Fibroblast of mammary gland (primary cell): ENCODE measurements at regions not wholly inside any gene's neighbourhood (a gene's known extent, or its start where the extent isn't known, plus 50 kb on each side); places are given as distances from the start of the nearest gene placed in this dataset.

Experiments used
- DNase-seq: peaks from one replicate; pipeline ENCODE4 v3.0.0-alpha.2; 2010; ENCODE audit warnings: low read depth
- H3K4me3 ChIP-seq: 2 replicates; pipeline ENCODE4 v1.5.1; 2011; ENCODE audit warnings: low read depth, mild to moderate bottlenecking, low read length, moderate library complexity; ENCODE audit not compliant: control insufficient read depth
- TF ChIP-seq, protein P1 (sequence below): conservative IDR thresholded peaks from 2 replicates; pipeline ENCODE4 v1.5.1; 2011; ENCODE audit warnings: low read depth, low read length, inconsistent platforms; ENCODE audit not compliant: control insufficient read depth, insufficient read depth

DNA sequence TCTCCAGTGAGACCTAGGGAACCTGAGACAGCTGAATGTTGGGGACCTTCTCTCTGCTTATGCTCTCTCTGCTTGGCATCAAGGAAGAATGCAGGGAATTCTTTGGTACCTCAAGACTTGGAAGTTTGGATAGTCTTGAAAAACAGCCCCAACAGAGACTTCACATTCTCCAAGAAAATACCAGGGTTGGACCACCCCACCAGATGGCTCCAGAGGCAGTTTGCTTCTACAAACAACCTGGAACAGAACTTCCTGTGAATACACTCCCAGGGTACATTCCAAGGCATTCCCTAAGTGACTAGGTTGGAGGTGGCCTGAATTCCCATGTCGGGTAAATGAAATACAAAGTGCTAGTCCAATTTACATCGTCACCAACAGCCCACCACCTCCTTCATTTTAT, 314.4 kb downstream of the PMP22 start:
- TF ChIP-seq, protein P1, sequence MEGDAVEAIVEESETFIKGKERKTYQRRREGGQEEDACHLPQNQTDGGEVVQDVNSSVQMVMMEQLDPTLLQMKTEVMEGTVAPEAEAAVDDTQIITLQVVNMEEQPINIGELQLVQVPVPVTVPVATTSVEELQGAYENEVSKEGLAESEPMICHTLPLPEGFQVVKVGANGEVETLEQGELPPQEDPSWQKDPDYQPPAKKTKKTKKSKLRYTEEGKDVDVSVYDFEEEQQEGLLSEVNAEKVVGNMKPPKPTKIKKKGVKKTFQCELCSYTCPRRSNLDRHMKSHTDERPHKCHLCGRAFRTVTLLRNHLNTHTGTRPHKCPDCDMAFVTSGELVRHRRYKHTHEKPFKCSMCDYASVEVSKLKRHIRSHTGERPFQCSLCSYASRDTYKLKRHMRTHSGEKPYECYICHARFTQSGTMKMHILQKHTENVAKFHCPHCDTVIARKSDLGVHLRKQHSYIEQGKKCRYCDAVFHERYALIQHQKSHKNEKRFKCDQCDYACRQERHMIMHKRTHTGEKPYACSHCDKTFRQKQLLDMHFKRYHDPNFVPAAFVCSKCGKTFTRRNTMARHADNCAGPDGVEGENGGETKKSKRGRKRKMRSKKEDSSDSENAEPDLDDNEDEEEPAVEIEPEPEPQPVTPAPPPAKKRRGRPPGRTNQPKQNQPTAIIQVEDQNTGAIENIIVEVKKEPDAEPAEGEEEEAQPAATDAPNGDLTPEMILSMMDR, result no peak
- H3K4me3 ChIP-seq, result no peak overlapping the region
- no peak for DNase-seq

DNA sequence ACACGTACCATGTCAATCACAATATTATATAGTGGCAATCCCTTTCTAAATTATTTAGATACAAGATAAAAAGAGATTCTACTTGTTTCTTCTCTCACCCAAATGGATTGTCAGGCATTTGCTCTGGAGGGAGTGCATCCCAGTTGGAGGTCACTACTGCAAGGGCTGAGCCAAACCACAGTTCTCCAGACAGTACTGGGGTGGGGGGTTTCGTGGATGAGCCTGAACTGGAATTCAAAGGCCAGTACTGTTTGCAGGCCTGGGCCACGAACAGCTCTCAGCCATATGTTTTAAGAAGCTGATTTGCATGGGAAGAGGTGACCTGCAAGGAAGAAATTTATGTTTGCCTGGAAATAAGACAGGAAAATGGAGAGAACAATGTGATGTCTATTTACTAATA, 314.9 kb downstream of the PMP22 start:
- DNase-seq, result peak; percentile 25
- TF ChIP-seq, protein P1, result no peak
- H3K4me3 ChIP-seq, result no peak overlapping the region

DNA sequence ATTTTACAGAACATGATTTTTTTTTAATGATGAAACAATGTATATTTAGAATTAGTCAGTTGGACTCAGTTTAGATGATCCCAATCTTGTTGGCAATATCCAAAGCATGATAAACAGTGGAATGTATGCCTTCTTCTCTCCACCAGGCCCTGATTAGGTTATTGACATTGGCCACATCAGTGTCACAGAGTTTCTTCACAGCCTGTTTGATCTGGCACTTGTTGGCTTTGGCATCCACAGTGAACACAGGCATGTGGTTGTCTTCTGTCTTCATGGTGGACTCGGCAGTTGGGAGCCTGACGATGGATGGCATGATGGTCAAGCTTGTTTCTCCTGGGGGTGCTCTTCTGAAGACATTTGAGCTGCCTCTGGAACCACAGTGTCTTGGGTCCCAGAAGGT, 317.5 kb downstream of the PMP22 start:
- TF ChIP-seq, protein P1, result no peak
- DNase-seq, result no peak
- H3K4me3 ChIP-seq, result no peak overlapping the region

DNA sequence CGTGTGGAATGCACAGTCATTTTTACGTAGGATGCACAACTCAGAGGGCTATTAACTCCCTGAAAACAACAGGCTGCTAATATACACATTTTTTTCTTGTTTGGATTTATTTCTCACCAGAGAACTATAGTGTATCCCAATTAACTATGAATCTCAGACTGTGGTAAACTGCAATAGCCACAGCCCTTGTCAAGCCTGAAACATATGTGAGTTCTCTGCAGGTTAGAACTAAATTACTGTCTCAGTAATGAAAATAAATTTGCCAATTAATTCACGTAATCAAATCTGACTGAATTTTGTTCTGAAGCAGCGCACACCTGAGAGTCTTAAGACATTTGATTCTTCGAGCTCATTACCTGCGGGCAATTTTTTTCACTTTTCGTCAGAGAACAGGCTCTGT, 318.6 kb downstream of the PMP22 start:
- DNase-seq, result no peak
- TF ChIP-seq, protein P1, result no peak
- H3K4me3 ChIP-seq, result no peak overlapping the region

DNA sequence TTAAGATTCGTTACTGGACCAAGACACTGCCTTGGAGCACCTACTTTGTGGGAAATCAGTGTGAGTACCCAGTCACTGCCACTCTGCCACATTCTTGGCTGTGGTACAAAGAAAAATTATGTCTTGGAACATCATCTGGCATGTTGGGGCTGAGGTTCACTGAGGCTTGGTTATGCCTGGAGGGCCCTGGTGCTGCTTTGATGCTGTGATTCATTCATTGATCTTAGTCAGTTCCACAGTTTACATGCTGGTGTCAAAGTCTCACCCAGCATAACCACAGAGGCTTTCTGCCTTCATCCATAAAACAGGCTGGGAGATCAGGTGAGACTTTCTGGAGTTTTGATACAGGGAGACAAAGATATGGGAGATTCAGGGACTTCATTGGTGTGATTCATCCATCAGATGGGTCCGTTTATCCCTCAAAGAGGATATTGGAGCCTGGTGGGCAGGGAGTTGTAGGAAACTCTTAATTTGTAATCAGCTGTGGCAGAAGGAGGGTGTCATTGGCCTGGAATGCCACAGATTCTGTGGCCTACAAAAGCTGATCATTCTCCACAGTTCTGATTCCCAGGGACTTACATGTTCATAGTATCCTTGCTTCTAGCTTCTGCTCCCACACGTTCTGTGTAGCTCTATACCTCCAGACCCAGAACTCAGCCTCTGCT, 322.5 kb downstream of the PMP22 start:
- DNase-seq, result peak; percentile 36
- TF ChIP-seq, protein P1, result no peak
- H3K4me3 ChIP-seq, result no peak overlapping the region

DNA sequence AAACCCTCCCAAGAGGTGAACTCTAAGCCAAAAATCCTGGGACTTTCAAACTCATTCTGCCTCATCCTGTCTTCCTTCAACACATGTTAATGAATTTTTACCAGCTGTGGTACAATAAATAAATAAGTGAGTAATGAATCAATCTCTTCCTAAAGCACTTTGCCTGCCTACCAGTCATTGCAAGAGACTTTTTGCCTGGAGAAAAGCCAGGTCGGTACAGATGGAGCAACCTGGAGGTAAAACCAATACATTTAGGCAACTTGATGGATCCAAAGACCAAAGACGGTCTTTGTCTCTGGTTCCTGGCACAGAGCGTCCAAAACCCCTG, 324.2 kb downstream of the PMP22 start:
- peak; percentile 54 for DNase-seq
- TF ChIP-seq, protein P1, result no peak
- no peak overlapping the region for H3K4me3 ChIP-seq
